Activated T-cell treated with anti-CD3 and anti-CD28 coated beads for 48 hours (primary cell): ENCODE measurements at regions not wholly inside any gene's neighbourhood (a gene's known extent, or its start where the extent isn't known, plus 50 kb on each side); places are given as distances from the start of the nearest gene placed in this dataset.

Experiments
- DNase-seq: peaks from one replicate; pipeline ENCODE4 v3.0.0-alpha.2; 2020; ENCODE audit warnings: low read depth

DNA sequence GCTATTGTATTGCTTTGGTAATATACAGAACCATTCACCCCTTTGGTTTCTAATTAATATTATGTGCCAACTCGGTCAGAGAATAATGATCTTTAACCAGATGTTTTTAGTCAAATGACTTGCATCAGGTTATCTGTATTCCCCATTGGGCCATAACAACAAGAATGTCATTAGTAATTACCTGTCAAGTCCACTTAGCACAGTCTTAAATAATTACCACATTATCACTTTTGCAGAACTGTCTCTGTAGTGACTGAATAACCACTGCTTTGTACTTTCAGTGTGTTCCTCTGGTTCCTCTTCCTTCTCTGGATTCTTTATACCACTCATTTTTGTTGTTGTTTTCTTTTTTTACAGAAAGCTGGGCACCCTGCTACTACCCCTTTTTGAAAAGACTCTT is 257.7 kb upstream of the SPOCK3 start:
- DNase-seq: no peak

DNA sequence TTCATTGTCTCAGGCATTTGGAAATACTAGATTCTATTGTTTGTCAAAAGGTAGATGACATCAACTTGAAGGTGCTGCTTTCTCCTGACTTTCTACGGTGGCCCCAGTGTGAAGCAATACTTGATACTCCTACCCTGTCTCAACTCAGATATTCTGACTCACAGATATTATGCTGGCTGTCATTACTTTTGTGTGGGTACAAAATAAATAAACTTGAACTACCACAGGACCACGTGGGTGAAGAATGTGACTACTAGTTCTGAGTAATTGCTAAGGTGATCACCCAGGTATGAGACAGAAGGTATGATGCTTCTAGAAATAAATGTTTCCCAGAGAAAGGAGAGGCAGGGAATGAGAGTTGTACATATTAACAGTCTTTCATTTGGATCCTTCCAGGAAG is 275.3 kb upstream of the SPOCK3 start:
- DNase-seq: no peak

DNA sequence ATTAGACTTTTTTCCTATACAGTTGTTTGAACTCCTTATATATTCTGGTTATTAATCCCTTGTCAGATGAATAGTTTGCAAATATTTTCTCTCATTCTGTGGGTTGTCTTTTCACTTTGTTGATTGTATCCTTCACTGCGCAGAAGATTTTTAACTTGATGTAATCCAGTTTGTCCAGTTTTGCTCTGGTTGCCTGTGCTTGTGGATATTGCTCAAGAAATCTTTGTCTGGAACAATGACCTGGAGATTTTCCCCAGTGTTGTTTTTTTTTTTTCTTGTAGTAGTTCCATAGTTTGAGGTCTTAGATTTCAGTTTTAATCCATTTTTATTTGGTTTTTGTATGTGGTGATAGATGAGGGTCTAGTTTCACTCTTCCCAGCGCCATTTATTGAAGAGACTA is 289.8 kb upstream of the SPOCK3 start:
- no peak for DNase-seq

DNA sequence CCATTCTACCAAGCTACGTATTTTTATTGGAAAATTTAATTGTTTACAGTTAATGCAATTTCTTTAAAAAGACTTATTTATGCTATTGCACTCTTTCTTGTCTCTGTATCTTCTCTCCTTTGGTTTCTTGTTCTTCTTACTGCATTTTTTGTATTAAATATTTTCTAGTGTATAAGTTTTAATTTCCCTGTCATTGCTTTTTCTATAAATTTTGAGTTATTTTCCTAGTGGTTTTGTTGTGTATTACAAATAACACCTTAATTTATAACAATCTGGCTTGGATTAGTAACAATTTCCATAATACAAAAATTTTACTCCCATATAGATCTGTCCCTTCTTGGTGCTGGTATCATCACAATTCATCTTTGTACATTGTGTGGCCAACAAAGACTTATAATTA is 303.5 kb upstream of the SPOCK3 start:
- DNase-seq: no peak

DNA sequence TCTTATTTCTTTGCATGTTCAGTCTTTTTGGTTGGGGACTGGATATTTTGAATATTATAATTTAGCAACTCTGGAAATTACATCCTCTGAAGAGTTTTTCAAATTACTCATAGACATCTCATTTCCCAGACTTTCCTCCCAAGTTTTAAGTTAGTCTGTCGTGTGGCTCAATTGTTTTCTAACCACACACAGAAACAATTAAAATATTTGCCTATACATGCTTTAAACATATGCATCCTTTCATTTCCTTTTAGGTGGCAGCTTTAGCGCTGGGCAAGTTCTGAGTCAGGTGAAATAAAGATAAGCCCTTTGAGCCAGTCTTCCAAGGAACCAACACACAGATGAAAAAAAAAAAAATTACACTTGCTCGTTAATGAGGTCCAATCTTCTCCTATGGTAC is 307.0 kb upstream of the SPOCK3 start:
- no peak for DNase-seq

DNA sequence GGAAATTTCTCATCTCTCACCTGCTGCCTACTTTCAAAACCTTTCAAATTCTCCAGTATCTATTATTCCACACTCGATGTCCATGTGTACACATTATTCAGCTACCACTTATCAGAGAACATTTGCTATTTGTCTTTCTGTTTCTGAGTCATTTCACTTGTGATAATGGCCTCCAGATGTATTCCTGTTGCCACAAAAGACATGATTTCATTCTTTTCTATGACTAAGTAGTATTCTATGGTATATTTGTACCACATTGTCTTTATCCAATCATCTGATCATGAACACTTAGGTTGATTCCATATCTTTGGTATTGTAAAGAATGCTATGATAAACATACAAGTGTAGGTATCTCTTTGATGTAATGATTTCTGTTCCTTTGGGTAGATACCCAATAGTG is 310.1 kb upstream of the SPOCK3 start:
- DNase-seq: no peak

DNA sequence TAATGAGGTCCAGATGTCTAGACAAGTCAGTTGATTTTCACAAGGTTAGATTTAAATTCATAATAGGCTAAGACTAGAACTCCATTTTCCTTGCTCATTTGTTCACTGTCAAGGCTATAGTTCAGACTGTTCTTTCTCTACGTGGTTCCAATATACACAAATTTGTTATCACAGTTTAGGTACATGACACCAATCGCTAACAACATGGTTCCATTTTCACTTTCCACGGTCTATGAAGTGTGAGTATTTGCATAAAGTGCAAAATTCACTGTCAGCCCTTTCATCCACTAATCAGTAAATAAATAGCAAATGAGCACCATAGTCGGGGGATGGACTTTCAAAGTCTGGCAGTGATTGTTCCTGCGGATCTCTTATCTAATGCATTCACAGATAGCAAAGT is 315.7 kb upstream of the SPOCK3 start:
- no peak for DNase-seq

DNA sequence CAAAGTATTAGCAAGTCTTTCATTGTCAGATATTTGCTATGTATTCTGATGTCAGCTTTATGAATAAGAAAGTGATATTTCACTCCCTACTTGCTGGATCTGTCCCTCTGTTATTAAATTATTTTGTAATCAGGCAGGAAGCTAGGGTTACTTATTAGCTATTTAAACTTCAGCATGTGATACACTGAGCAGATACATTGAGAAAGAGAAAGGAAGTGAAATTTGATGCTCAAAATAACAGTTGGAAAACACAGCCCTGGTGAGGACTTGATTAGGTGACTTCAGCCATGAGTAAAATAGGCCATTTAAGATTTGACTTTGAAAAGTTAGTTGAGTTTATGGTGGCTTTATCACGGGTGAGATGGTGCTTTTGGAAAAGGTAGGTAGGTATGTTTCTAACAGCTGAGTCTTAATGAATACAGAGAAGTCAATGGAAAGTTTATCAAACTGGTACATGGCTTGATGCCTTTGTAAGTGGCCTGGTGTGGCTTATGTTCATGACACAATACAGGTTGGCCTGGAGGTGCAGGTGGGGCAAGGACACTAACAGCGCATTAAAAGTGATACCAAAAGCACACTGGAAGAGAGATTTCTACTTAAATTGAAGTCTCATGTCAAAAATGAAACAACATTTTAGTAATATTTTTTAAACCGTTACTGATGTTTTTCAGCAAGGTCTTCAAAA is 321.2 kb upstream of the SPOCK3 start:
- DNase-seq: no peak

DNA sequence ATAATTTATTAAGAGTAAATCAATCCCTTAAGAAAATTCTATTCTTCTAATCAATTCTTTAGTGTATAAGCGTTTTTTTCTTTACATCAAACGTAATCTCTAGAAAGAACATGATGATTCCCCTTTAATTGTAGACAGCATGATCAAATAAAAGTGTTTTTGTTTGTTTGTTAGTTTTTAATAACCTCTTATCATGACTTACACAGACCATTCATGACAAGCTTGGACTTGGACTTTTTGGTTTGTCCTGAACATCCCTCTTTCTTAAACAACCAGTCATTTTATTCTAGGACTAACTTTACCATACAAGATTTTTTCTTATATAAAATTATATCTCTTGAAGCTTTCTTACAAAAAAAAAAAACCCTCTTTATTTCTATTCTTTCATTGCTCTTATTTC is 344.6 kb upstream of the SPOCK3 start:
- DNase-seq: no peak

DNA sequence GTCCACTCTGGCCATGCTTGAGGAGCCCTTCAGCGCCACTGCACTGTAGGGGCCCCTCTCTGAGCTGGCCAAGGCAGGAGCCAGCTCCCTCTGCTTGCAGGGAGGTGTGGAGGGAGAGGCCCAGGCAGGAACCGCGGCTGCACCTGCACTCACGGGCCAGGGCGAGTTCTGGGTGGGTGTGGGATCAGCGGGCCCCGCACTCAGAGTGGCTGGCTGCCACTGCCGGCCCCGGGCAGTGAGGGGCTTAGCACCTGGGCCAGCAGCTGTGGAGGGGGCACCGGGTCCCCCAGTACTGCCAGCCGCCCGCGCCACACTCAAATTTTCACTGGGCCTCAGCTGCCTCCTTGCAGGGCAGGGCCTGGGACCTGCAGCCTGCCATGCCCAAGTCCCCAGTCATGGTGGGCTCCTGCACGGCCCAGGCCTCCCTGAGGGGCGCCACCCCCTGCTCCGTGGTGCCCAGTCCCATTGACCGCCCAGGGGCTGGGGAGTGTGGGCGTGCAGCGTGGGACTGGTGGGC is 347.2 kb upstream of the SPOCK3 start:
- DNase-seq: no peak

DNA sequence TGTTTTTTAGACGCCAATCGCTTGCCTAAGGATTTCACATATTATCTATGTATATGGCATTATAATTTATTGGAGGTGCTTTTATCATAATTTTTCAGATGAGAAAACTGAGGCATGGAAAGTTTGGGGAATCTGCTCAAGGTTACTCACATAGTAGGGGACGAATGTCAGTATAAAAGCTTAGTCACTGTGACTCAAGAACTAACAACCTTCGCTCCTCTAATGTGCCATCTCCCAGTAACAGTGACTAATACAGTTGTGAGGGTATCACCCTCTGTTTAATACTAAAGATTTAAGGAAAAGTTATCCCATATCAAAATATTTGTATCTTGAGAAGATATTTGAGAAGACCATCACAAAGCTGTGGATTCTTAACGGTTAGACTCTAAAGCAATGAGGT is 353.1 kb upstream of the SPOCK3 start:
- DNase-seq: no peak

DNA sequence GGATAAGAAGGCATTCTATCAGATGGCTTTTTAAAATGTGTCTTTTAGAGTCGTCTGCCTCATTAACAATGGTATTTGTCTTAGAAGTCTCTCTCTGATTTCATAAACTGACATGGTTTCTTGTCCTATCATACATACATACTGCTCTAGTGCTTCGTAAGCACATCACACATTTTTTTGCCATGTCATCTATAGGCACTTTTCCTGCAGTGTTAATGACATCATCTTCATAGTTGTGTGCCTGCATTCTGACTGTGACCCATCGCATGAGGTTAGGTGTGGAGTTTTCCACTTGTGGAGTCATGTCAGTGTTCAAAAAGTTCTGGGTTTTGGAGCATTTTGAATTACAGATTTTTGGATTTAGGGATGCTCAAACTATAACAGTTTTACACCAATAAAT is 361.6 kb upstream of the SPOCK3 start:
- DNase-seq: no peak

DNA sequence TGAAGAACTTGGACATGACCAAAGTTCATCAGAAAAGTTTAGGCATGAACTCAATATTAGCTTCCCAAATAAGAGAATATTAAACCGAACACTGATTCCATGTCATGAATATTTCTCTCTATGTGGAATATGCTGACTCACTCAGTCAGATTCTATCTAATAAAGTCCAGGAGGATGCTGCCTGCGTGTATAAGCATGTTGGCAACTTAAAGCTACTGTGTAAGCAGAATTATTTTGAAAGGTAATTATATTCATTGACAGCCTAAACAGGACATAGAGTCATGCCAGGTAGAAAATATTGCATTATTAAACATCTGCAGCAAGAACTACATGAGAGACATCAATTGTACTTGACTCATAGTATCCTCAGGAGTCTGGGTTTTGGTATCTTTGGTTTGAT is 367.9 kb upstream of the SPOCK3 start:
- no peak for DNase-seq

DNA sequence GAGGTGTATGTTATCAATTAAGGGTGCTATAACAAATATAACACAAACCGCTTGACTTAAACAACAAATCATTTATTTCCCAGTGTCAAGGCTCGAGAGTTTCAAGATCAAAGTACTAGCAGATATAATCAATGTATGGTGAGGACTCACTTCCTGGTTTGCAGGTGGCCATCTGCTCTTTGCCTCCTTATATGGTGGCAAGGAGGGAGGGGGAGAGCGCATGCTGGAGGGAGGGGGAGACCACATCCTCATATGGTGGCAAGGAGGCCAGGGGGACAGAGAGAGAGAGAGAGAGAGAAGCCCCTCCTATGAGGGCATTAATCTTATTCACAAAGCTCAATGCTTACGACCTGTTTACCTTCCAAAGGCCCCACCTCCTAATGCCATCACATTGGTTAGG is 372.3 kb upstream of the SPOCK3 start:
- DNase-seq: no peak

DNA sequence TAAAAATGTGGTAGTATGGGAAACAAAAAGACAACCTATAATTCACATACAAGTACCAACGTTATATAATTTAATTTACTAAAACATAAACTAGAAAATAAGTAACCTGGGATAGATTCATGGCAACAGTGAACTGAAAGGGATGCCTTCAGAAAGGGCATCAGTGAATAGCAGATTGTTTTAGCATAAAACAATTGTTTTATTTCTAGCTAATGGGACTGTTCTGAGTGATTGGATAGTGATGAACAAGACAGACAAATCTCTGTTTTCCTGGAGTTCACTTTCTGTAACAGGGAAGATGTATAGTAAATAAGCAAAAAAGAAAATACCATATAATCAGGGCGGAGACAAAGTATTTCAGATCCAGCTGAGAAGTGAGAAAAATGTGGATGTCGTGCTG is 379.1 kb upstream of the SPOCK3 start:
- DNase-seq: no peak

DNA sequence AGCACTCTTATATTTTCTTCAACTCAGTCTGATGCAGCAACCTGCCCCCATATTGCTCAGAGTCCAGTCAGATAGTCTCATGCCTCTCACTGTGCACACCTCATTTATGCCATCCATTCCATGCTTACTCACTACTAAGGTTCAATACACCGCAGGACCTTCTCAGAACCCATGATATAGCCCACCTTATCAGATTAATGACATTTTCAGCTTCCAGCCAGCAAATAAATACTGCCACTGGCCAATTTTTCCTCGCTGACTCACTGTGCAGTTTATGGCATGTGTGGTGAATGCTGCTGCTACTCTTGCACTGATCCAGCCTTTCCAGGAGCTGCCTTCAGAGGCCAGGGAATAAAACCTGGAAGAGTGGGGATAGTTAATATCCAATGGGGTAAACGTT is 380.6 kb upstream of the SPOCK3 start:
- no peak for DNase-seq

DNA sequence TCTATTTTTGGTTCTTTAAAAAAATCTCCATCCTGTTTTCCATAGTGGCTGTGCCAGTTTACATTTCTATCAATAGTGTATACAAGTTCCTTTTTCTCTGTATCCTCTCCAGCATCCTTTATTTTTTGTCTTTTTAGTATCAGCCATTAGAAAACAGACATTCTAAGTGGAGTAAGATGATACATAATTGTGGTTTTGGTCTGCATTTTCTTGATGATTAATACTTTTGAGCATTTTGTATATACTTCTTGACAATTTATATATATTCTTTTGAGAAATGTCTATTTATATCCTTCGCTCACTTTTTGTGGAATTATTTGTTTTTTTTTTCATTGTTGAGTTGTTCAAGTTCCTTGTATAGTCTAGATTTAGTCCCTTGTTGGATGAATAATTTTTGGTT is 382.2 kb upstream of the SPOCK3 start:
- DNase-seq: no peak

DNA sequence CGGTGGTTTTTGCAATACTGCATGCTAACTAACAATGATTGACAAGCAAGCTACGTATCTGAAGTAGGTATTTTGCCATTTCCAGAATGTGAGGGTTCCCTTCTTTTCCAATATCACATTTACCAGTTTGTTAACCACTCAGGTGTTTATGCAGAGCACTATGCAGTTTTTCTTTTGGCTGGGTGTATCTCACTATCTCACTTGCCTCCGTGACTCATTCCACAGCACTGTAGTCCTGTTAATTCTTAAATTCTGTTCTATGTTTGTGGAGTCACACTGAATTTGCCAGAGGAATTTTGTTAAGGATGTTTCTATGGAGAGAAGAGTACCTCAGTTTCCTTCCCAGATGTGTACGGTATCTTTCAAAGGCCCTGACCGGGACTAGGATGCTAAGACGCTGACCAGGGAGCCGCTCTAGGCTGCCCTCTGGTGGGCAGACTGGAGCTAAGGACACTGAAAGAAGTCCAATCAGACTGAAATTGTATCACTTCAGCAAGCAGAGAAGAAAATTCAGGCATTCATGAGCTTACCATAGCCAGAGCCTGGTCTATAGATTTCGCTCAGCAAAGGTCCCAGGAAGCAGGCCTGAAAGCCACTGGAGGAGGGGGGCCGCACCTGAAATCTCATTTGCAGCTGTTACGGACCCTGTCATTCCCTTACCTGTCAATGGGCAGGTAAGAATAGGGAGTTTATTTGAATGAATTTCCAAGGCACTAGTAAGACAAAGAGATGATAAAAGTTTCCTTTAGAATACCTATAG is 388.4 kb upstream of the SPOCK3 start:
- DNase-seq: peak; percentile 12

DNA sequence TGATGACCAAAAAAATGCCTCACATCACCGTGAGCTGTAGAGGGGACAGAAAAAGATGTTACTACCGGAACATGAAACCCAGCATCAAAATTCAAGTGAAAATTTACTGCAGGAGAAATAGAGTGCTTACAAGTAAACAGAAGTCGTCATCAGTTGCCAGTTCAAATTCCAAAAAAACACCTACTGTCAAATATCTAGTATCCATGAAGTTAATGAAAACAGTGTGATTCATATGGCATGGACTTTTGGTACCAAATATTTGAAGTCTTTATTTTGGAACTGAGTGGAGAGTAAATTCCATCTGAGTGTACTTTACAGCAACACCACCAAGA is 388.9 kb upstream of the SPOCK3 start:
- DNase-seq: no peak

DNA sequence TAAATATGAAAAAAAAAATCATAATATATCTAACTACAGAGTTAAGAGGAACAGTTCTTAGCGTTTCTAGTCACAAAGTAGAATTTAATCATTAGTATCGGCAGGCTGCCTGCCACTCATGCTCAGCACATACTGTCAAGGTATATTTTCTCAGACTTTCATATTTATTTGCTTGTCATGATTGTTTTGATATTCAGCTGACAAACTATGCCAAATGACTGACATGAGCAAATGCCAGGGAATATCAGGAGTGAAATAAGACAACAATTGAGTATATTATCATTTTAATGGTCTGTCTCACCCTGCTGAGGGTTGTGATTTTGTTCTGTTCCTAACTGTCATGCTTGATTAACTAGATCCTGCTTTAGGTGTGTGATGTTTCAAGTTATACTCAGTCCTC is 395.0 kb upstream of the SPOCK3 start:
- DNase-seq: no peak

DNA sequence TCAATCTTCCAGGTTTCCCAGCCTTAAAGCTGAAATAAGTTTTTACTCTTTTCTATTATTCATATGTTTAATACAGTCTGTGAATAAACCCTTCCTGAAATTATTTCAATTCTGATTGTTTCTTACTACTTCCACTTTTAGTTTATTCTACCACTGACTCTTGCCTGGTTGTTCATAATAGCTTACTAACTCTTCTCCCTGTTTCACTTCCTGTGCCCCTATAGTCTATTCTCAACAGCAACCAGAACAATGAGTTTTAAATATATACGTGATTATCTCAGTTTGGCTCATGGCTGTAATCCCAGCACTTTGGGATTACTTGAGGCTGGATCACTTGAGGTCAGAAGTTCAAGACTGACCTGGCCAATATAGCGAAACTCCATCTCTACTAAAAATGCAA is 408.0 kb upstream of the SPOCK3 start:
- DNase-seq: no peak

DNA sequence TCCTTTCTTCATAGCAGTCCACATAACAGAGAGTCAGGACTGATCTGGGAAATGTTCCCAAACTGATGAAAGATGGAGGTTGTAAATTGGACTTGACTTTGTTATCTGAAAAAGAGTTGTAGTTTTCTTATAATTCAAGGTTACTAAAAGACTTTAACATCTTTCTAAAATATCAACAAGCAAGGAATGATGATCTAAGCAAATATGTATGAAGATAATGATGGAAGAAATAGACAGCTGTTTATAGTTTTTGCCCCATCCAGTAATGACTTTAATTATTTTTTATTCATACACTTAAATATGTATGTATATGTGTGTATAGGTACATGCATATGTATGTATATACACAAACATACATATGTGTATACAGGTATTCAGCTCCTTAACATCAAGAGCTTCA is 411.1 kb upstream of the SPOCK3 start:
- DNase-seq: no peak

DNA sequence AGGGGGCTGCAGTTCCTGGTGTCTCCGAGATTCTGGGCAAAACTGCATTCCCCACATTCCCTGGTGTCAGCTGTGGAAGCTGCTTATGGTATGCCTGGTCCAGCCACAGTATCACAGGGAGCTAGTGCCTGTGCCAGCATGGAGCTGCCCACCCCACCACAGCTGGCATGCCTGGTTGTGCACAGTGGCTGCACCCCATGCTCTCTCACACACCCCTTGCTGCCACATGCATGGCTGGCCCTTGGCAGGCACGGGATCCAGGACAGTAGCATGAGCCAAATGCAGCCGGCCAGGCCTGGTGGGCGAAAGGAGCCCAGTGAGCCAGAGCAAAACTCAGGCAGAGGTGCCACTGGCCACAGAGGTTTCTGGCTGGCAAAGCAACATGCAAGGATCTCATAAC is 418.0 kb upstream of the SPOCK3 start:
- DNase-seq: no peak

DNA sequence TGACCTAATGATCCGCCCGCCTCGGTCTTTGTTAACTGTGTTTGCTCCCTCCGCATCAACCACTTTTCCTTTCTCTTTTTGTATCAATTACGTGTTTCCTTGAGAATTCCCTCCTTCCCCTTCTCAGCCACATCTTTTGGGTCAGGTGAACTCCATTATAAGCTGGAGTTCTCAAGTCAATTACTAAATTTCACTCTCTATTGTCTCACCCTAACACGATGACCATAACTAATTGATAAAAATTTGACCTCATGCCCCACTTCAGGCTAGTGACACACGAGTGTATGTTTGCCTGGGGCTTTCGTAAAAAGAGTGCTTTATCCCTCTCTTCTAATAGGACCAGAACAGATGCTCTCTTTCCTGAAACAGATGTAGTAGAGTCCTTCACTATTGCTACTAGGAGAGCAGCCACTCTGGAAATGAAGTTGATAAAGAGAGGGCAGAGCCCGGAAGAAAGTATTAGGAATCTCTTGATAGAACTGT is 403.6 kb upstream of the ANXA10 start:
- no peak for DNase-seq
